Mucosa of descending colon (tissue), 3 donors: ENCODE measurements at regions not wholly inside any gene's neighbourhood (a gene's known extent, or its start where the extent isn't known, plus 50 kb on each side); places are given as distances from the start of the nearest gene placed in this dataset.

Source experiments
- ATAC-seq: fragments of 200-7000 bp; cut with Tn5 transposase; one replicate; pipeline ENCODE4 v1.9.1; 2020; ENCODE audit warnings: mild to moderate bottlenecking, moderate library complexity
- DNase-seq, 3 donors: peaks; one replicate each; pipeline ENCODE4 v3.0.0-alpha.2; 2020
- H3K36me3 ChIP-seq: fragments of 200-600 bp; one replicate; pipeline ENCODE4 v1.8.0; 2021; ENCODE audit warnings: low read depth, mild to moderate bottlenecking
- H3K4me1 ChIP-seq: fragments of 200-600 bp; one replicate; pipeline ENCODE4 v1.8.0; 2021; ENCODE audit warnings: low read depth, mild to moderate bottlenecking
- H3K4me3 ChIP-seq: fragments of 200-600 bp; one replicate; pipeline ENCODE4 v1.8.0; 2021; ENCODE audit warnings: mild to moderate bottlenecking
- H3K9me3 ChIP-seq: fragments of 200-600 bp; one replicate; pipeline ENCODE4 v1.8.0; 2021; ENCODE audit warnings: mild to moderate bottlenecking
- intact Hi-C, 2 donors: fragments of 100-400 bp; cut with DNase I in 1 of 2; cut with micrococcal nuclease in 1 of 2; formaldehyde crosslinking; loops; one replicate each; pipeline versions ENCODE4 v1.11.0 to v1.11.1; 2022; cut with DNase I, micrococcal nuclease
- TF ChIP-seq, protein P1 (sequence below): fragments of 200-600 bp; IDR thresholded peaks from one replicate; pipeline ENCODE4 v1.8.0; 2022; ENCODE audit warnings: antibody characterized with exemption, mild to moderate bottlenecking
- donor health status: DM: no; HTN: no; CAD: no; lungs with moderate emphysema.
- donor health status: DM: no; HTN: no; CAD: no.
- donor health status: DM: no; HTN: yes; CAD: no.

DNA sequence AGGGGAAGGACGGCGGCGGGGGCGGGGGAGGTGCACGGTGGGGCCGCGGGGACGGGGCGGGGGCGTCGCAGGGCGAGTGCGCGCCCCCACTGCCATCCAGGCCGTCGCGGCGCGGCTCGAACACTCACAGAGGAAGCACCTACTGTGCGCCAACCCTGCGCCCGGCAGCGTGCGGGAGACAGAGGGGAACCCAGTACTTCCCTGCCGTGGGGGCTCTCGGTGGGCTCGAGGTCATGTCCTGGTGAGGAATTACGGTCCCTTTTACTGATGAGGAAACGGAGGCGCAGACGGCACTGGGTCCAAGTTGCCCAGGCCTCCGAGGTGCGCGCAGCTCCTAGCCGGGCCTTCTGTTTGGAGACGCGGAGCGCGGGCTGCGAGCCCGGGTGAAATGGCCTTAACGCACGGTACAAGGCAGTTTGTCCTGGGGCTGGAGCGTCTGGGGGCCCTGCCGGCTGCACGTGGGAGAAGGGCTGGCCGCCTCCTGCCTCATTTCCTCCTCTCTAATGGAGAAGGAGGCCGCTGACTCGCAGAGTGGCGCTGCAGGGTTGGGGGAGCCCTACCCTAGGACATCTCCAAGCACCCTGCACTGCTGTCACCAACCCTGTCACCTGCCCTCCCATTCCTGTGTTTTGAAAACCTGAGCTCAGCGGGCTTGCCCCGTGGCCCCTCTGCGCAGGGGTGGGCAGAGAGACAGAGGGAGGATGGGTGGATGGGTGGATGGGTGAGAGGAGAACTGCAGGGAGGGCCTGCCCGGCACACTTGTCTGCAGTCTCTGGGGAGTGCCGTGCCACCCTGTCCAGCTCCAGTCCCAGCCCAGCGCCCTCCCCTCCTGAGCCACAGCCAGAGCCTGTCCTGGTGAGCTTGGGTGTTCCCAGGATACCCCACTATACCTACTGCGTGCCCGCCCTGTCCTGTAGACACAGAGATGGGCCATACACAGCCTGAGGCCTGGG, 106.0 kb downstream of the ADRA2C start:
- H3K4me1 ChIP-seq: no peaks in the 10 kb centered on the region
- H3K9me3 ChIP-seq: no peaks in the 10 kb centered on the region
- intact Hi-C loops: no loop called here
- ATAC-seq (no peak), DNase-seq (no peak)
- no peak overlapping the region for H3K4me3 ChIP-seq
- TF ChIP-seq, protein P1, sequence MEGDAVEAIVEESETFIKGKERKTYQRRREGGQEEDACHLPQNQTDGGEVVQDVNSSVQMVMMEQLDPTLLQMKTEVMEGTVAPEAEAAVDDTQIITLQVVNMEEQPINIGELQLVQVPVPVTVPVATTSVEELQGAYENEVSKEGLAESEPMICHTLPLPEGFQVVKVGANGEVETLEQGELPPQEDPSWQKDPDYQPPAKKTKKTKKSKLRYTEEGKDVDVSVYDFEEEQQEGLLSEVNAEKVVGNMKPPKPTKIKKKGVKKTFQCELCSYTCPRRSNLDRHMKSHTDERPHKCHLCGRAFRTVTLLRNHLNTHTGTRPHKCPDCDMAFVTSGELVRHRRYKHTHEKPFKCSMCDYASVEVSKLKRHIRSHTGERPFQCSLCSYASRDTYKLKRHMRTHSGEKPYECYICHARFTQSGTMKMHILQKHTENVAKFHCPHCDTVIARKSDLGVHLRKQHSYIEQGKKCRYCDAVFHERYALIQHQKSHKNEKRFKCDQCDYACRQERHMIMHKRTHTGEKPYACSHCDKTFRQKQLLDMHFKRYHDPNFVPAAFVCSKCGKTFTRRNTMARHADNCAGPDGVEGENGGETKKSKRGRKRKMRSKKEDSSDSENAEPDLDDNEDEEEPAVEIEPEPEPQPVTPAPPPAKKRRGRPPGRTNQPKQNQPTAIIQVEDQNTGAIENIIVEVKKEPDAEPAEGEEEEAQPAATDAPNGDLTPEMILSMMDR: no peak
- no peaks in the 10 kb centered on the region for H3K36me3 ChIP-seq

DNA sequence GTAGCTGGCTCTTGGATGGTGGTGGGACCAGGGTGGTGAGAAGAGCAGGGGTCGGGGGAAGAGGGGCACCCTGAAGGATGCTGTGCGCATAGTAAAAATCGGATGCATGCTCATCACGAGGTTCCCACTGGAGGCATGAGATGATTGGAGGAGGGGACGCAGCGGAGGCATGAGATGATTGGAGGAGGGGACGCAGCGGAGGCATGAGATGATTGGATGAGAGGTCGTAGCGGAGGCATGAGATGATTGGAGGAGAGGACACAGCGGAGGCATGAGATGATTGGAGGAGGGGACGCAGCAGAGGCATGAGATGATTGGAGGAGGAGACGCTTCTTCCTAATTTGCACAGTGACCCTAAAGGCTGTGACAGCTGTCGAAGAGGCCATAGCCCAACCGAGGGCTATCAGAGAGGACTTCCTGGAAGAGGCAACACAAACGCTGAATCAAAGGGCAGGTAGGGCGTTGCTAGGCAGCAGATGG, 106.7 kb downstream of the ADRA2C start:
- TF ChIP-seq, protein P1: no peak

DNA sequence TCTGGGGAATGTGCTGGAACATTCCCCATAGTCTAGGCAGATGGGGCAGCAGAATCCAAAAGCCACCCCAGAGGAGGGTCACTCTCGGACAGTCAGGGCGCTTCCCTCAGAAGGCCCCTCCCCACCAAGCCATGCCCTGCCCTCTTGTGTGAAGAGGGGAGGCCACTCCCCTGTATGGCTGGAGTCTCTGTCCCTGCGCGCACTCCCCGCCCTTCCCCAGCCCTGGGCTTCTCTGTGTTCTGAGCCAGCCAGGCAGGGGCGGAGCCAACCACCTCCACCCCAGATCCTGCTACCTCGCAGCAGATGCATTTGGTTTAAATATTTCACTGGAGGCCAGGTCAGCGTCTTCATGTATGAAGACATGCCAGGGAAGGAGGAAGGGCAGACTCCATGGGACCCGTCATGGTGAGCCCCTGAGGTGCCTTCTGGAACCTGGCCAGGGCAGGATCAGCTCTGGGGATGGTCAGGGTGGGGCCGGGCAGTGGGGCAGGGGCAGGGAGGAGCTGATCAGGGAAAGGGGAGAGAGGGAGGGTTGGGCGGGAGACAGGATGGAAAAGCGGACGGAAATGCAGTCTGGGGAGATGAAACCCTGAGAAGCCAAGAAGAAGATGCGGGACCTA, 107.3 kb downstream of the ADRA2C start:
- ATAC-seq: peak; percentile 51
- Histone ChIP-seq H3K9me3 (no peaks in the 10 kb centered on the region), H3K36me3 (no peaks in the 10 kb centered on the region), H3K4me1 (no peaks in the 10 kb centered on the region), H3K4me3 (no peak overlapping the region)
- TF ChIP-seq, protein P1: no peak
- DNase-seq: no peak
- intact Hi-C loops: no loop called here

More for the DNA sequence above, 106.7 kb downstream of the ADRA2C start:
- intact Hi-C loops: no loop called here
- H3K9me3 ChIP-seq: no peaks in the 10 kb centered on the region
- H3K36me3 ChIP-seq: no peaks in the 10 kb centered on the region
- DNase-seq (no peak), ATAC-seq (no peak)
- no peak overlapping the region for H3K4me3 ChIP-seq
- H3K4me1 ChIP-seq: no peaks in the 10 kb centered on the region

DNA sequence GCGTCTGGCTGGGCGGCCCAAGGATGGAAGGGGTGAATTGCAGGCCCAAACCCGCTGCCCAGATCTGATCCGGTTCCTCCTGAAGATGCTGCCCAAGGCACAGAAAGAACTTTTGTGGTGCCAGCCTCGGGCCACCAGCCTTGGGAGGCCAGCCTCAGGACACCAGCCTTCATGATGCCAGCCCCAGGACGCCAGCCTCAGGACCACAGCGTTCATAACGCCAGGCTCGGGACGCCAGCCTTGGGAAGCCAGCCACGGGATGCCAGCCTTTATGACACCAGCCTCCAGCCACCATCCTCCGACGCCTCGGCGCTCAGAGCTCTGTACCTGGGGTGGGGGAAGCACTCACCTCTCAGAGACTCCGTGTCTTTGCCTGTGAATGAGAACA, 107.8 kb downstream of the ADRA2C start:
- DNase-seq (no peak), ATAC-seq (no peak)
- Histone ChIP-seq H3K9me3 (no peaks in the 10 kb centered on the region), H3K4me3 (no peak overlapping the region), H3K36me3 (no peaks in the 10 kb centered on the region), H3K4me1 (no peaks in the 10 kb centered on the region)
- TF ChIP-seq, protein P1: no peak
- intact Hi-C loops: no loop called here

DNA sequence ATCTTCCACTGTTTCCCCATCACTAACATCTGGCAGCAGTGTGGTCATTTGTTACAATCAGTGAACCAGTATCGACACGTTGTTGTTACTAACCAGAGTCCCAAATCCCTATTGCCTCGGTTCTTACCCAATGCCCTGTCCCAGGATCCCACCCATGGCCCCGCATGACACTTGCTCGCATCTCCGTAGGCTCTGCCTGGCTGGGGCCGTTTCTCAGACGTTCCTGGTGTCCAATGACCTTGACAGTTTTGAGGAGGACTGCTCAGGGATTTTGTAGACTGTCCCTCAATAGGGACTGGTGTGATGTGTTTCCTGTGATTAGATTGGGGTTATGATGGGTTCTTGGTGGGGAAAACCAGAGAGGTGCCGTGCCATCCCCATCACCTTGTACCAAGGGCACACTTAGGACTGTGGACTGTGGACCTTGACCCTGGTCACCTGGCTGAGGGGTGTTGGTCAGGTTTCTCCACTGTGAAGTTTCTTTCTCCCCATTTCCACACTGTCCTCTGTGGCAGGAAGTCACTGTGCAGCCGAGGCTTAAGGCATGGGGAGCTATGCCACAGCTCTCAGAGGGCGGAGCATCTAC, 108.4 kb downstream of the ADRA2C start:
- no peak for ATAC-seq
- no peaks in the 10 kb centered on the region for H3K9me3 ChIP-seq
- no peak overlapping the region for H3K4me3 ChIP-seq
- no peaks in the 10 kb centered on the region for H3K4me1 ChIP-seq
- DNase-seq: no peak
- TF ChIP-seq, protein P1: no peak
- H3K36me3 ChIP-seq: no peaks in the 10 kb centered on the region
- intact Hi-C loops: no loop called here
